COLO668 (cell line): ENCODE measurements at regions not wholly inside any gene's neighbourhood (a gene's known extent, or its start where the extent isn't known, plus 50 kb on each side); places are given as distances from the start of the nearest gene placed in this dataset.
"Not testable (repeated sequence)": the region's sequence is repeated elsewhere in the genome, so short reads cannot be mapped to it uniquely, and the experiment has no call there.

Source experiments
- DNase-seq: peaks from one replicate; lab custom pipeline; 2025; ENCODE audit not compliant: unreplicated experiment; lab: John Stamatoyannopoulos, UW

DNA sequence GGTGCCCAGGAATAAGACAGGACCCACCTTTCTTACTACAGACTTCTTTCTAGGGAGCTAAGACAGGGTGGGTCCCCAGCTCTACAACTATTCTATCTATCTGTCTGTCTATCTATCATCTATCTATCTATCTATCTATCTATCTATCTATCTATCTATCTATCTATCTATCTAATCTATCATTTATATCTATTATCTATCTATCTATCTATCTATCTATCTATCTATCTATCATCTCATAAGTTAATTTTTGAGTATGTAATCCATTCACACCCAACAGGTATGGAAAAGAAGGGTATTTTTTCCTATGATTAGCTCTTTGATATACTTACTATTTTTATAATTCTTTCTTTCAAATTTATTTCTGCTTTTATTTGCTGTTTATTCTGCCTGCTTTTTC is 55.9 kb downstream of the BAMBI start:
- no peak for DNase-seq

DNA sequence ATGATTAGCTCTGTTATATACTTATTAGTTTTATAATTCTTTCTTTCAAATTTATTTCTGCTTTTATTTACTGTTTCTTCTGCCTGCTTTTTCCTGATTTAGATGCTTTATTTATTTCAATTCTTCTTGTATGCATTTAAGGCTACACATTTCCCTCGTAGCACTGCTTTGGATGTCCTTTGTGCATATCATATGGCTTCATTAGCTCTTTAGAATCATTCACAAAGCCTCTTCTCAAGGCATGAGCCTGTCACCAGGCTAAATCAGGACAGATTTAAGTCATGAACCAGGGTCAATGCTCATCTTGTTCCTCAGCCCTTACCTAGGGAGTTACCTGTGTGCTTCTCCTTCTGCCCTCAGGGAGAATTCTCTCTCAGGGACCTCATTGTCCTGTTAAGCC is 56.3 kb downstream of the BAMBI start:
- no peak for DNase-seq

DNA sequence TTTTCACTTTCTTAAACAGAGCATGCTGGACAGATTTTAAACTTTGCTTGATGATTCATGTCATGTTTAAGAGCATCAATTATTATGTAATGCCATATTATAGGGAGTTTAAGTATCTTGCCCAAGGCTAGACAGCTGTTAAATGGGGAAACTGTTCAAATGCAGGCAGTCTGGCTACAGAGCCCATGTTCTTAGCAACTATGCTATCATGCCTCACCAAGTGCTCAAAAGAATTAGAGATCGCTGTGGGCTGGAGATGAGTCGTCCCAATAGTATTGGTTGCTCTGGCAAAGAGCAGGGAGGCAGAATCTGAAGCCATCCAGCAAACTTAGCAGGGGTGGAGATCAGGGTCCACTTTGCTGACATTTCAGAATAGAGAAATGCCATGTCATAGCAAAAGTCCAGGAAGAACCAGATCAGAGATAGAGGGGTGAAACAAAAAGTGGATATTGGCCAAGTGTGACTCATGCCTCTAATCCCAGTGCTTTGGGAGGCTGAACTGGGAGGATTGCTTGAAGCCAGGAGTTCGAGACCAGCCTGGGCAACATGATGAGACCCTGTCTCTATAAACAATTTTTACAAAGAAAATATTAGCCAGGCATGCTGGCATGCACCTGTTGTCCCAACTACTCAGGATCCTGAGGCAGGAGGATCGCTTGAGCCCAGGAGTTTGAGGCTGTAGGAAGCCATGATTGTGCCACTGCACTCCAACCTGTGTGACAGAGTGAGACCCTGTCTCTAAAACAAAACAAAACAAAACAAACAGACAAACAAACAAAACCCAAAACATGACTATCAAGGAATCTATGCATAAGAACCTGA is 57.8 kb downstream of the BAMBI start:
- DNase-seq = no peak

DNA sequence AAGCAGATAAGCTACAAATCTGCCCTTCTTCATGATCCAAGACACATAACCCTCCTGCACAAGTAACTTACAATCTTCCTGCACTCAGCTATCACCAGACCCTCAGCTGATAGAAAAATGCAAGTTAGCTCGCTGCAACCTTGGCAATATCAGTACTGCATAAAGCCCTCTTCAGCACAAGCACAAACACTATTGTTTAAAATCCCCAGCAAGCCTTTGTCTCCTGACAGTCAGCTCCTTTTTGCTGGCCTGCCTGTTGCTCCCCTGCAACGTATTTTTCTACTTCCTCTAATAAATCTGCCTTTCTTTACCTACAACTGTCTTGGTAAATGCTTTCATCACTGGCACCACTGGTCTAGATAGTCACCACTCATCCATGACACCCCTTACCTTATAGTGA is 59.8 kb downstream of the BAMBI start:
- DNase-seq = no peak

DNA sequence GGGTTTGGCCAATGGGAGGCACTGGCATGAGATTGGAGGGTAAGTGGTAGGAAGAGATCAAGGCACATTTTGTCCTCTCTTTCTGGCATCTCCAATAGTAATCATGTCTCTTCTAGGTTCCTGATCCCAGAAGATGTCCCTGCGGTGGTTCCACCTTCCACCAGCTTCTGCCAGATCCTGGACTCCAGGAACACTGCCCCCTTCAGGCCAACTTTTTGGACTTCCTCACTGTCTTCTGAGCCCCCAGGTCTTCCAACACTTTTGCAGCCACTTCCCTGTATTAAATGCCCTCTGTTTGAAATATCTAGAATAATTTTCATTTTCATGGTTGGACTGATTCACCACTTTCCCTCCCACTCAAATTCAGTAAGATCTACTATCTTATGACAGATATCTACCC is 60.9 kb downstream of the BAMBI start:
- peak; percentile 1 for DNase-seq

DNA sequence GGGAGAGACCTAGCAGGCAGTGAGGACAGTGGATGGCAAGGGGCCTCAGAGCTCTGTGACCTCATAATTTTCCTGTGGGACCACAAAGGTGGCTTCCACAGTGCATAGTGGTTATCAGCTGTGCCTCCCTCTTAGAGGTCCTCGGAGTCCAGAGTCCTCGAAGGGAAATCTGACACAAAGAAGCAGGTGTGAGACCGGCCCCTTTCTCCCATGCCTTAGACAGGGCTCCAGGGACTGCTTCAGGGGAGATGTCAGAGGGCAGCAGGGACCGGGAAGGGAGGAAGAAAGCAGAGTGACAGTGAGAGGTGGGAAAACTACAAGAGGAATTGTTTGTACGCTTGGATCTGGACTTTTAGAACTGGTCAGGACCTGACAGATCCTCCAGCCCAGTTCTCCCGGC is 66.3 kb downstream of the BAMBI start:
- no peak for DNase-seq

DNA sequence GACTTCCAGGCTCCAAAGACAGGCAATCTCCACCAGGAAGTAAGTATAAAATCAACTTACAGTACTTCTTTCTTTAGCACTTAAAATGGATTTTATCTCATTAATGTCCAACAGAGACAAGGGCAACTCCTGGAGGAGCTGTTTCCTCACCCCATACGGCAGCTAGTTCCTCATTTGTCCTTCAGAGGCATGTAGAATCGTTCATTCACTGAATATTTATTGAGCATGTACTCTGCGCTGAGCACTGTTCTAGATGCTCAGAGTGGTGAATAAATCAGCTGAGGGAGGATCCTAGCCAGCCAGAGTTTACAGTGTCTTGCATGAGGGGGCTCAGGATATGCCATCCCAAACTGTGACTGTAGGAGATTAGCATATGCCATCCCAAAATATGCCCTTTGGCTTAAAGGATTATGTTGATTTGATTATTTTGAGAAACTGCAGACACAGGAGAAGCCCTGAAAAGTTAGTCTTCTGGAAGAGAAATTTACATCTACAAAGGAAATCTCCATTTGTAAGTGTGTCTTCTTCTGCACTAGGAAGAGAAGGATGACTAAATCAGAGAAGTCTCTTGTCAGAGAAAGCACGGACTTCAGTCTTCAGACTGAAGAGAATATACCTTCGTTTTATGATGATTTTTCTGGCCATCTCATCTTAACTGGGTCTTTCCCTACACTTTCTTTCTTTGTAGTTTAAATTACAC is 66.9 kb downstream of the BAMBI start:
- DNase-seq = no peak

DNA sequence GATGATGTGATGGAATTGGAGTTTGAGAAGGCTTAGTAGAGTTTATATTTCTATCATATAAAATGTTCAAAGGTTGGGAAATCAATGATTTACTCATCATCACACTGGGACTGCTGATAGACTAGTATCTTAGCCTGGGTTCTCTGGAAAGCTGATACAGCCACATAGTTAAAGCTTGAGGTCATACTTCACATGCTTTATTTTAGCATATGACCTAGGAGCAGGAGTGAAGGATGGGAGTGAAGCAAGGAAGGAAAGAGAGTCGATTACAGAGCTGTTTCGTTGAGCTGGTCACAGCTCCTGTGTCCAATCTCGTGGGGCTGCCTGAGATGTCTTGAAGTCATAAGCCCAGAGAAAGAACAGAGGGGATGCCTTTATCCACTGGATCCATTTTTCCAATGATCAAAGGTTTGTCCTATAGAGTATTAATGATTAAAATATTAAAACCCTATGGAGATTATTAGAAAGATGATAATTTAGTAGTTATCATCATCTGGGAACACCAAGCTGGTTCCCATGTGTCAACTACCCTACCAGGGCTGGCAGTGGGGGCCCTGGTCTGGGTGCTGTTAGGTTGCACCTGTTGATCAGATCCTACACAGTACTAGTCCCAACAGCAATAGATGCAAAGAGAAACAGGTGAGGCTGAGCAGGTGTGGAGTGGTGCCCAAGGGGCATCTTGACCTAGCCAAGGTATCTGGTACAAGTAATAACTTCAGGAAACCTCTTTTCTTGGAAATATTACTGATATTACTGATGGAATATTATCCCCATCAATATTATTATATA is 77.8 kb downstream of the BAMBI start:
- no peak for DNase-seq

DNA sequence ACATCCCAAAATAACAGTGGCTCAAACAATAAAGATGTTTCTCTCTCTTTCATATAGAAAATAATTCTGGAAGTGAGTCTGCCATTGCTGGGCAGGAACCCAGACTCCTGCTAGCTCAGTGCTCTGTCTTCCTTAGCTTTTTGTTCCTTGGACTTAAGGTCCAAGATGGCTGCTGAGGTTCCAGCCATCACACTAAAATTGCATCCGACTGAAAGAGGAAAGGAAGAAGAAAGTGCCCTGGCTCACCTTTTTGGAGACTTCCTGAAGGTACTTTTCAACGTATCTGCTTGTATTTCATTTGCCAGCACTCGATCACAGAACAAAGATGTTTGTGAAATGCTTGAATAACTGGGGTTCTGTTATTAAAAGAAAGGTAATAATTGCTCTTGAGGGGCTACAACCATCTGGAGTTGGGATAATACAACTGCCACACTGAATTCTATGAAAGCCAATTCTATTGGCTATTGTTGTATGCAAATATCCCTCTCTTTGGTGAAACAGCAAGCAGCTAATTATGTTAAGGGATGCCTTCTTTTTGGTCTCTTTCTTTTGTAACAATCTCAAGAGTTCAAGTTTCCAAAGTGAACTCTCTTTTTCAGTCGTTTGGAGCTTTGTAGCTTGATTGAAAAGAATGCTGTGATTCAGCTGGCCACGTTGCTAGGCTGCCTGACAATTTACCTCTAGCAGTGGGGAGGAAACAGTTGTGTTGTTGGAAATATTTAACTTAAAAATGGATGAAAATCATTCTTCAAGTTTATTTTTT is 83.9 kb downstream of the BAMBI start:
- no peak for DNase-seq

DNA sequence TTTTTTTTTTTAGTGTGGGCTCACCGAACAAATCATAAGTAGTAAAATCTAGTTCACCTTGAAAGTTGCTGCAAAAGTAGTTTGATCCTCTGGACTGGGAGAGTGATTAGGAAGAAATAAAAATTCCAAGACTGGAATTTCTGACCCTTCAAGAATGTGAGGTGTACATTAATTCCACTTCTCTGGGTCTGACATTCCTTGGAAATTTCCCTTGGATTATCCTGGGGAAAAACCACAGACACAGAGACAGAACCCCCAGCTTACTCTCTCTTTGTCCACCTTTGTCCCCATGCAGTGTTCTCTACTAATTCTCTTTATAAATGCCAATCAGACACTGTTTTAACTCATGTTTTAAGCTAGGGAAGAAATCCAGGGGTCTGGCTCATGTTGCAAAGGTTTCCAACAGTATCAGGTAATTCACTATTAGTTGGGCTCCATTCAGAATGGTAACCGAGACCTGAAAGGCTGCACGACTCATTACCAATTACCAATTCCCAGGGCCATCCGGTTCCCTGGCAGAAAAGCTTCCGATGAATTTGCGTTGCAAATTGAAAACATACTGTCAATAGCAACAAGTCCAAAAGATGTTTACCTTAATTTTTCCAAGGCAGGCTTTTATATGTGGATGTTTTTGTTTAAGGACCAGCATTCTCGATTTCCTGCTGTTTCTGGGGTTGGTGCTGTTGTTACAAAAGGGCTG is 86.3 kb downstream of the BAMBI start:
- DNase-seq = no peak

DNA sequence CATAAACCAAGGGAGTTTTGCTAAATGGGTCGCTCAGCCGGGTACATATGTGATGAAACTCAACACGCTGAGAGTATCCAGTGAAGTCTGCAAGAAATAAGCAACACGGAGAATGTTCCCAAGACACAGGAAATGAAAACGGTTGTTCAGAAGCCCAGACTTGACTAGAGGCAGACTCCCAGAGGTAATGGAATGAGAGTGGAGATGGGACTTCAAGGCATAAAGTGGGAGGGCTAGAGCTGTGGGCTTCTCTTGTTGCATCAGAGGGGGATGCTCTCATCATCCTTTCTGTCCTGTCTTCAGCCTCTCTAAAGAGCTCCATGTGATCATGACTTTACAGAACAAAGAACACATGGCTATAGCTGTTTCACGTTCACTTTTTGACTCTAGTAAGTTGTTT is 88.3 kb downstream of the BAMBI start:
- no peak for DNase-seq

DNA sequence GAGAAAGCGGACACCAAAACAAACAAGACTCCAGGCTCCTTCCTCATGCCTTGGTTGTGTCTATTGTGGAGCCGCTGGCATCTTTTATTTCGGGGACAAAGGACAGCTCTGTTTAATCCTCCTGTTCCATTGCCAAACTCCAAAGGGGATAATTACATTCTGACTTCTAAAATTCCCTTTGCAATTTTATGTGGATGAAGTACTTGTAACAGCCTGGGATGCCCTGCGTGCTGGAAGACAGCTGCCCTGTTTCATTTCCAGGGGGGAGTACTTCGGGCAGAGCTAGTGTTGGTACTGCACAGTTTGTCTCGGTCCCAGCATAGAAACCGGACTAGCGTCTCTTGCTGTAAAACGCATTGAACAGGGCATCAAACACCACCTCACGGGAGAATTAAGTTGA is 90.9 kb downstream of the BAMBI start:
- DNase-seq = no peak

DNA sequence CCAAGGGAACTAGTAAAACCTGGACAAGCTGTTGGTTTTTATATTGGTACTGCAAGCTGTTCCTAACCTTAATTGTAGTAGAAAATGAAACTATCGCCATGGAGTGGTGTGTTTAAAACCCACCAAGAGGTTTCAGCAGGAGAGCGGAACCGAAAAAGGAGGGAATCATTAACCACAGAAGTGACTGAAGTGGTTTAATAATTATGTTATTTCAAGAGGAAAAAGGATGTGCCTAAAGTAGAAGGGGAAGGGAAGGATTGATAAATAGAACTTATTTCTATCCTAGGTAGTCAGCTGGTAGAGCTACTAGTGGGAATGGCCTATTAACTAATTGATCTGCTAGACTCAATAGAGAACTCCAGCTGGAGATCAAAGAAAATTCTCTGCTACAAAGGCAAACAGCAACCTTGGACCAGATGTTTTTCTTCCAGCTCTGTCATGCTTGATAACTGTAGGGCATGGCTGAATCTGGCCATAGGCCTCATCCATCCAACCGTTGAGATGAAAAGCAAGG is 91.8 kb downstream of the BAMBI start:
- peak; percentile 4 for DNase-seq

DNA sequence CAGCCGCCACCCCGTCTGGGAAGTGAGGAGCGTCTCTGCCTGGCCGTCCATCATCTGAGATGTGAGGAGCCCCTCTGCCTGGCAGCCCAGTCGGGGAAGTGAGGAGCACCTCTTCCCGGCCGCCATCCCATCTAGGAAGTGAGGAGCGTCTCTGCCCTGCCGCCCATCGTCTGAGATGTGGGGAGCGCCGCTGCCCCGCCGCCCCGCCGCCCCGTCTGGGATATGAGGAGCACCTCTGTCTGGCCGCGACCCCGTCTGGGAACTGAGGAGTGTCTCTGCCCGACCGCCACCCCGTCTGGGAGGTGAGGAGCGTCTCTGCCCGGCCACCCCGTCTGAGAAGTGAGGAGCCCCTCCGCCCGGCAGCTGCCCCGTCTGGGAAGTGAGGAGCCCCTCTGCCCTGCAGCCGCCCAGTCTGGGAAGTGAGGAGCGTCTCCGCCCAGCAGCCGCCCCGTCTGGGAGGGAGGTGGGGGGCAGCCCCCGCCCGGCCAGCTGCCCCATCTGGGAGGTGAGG is 94.3 kb downstream of the BAMBI start:
- DNase-seq = not testable (repeated sequence)

DNA sequence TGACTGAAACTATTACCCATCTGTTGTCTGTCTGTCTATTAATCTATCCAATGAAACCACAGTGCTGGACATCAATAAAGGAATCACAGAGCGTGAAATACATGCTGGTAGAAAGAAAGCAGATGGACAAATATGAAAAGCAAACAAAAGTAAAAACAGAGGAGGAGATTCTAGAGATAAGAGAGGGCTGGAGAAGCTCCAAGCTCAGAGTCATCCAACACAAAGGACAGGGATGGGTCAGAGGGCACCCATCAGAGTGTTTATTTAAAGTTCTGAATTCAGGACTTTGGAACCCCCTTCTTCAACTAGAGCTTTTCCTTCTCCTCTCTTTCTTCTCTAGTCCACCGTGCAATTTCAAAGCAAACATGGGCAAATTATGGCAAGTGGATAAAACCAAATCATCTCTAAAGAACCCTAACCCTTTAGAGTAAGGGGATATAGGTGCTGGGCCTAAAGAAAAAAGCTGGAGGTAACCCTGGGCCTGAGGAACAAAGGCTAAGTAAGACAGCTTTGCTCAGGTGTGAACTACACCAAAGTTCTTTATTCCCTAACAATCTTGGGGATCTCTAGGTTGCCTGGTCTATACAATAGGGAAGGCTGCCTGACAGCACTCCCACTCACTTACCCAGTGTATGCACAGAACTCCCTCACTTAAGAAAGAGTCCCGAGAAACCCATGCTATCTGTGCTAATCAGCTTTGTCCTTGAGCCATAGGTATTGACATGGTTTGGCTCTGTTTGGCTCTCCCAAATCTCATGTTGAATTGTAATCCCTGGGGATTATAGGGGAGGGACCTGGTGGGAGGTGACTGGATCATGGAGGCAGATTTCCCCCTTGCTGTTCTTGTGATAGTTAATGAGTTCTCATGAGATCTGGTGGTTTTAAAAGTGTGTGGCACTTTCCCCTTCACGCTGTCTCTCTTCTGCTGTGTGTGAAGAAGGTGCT is 97.0 kb downstream of the BAMBI start:
- peak; percentile 4 for DNase-seq

DNA sequence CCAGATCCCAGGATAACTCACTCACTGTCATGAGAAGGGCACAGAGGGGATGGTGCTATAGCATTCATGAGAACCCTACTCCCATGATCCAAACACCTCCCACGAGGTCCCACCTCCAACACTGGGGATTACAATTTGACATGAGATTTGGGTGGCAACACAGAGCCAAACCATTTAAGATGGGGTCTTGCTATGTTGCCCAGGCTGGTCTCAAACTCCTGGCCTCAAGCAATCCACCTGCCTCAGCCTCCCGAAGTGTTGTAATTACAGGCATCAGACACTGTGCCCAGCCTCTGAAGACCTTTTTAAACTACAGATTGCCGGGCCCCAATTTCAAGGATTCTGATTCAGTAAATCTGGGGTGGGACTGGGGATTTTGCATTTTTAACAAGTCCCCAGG is 98.5 kb downstream of the BAMBI start:
- DNase-seq = no peak

DNA sequence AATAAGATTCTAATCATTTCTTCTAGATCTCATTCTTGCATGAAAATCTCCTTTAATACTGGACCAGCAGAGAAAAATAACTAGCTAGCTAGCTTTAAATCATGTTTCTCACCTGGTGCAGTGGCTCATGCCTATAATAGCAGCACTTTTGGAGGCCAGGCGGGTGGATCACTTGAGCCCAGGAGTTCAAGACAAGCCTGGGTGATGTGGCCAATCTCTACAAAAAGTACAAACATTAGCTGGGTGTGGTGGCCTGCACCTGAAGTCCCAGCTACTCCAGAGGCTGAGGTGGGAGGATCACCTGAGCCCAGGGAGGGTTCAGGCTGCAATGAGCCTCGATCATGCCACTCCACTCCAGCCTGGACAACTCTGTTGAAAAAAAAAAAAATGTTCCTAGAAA is 99.2 kb downstream of the BAMBI start:
- no peak for DNase-seq

DNA sequence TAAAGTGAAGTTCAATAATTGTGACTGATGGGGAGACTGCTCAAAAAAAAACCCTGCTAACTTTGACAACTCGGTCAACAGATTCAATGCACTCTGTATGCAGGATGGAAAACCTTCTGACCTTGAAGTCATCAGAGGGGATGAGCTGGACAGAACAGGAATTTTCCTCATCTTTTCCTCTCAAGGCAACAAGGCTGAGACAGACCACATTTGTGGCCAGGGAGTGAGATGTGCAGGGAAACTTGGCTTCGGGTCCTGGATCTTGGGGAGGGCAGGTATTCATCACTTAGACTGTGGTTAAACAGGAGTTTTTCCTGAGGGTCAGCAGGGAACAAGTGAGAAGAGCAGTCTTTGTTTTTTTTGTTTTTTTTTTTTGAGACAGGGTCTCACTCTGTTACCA is 100.6 kb downstream of the BAMBI start:
- DNase-seq = no peak

DNA sequence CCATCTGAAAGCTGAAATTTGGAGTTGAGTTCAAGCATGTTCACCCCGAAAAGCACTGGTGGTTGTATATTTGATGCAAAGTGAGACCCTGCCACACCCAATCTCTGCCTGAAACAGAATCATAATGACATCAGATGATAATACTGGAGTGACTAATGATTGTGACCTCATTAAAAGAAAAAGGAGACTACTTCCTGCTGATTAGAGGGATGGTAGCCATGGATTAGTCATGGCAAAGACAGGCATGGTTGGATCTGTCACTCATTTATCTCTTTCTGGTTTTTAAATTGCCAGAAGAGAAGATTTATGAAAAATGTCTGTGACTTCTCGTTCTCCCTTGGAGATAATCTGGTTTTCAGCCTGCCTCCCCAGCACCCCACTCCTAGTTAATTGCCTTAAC is 101.2 kb downstream of the BAMBI start:
- DNase-seq = no peak
